Prostate gland (tissue), 2 donors: ENCODE measurements at regions not wholly inside any gene's neighbourhood (a gene's known extent, or its start where the extent isn't known, plus 50 kb on each side); places are given as distances from the start of the nearest gene placed in this dataset.

Experiments used
- DNase-seq: peaks from one replicate; pipeline ENCODE4 v3.0.0-alpha.2; 2019; ENCODE audit warnings: low spot score
- H3K27ac ChIP-seq, 2 donors: fragments of 200-600 bp; sonication (generic); 2 replicates each; pipeline ENCODE4 v1.5.1; 2017 to 2019
- H3K27me3 ChIP-seq: fragments of 200-600 bp; sonication (generic); replicated peaks from 2 replicates; pipeline ENCODE4 v1.5.1; 2019; ENCODE audit not compliant: insufficient read depth
- H3K36me3 ChIP-seq, 2 donors: fragments of 200-600 bp; sonication (generic); 1 replicate in 1 of 2; 2 replicates in 1 of 2; pipeline versions ENCODE4 v1.5.1 to v1.8.1; 2017 to 2019
- H3K4me1 ChIP-seq: fragments of 200-600 bp; sonication (generic); replicated peaks from 2 replicates; pipeline ENCODE4 v1.5.1; 2019
- H3K4me3 ChIP-seq, 2 donors: fragments of 200-600 bp; sonication (generic); 2 replicates each; pipeline ENCODE4 v1.5.1; 2017 to 2019
- H3K9me3 ChIP-seq: fragments of 200-600 bp; sonication (generic); 2 replicates; pipeline ENCODE4 v1.5.1; 2017
- POLR2A ChIP-seq: fragments of 450-650 bp; IDR thresholded peaks from one replicate; pipeline ENCODE4 v1.6.1; 2016; ENCODE audit warnings: antibody characterized with exemption, mild to moderate bottlenecking
- POLR2AphosphoS5 ChIP-seq: sonication (generic); formaldehyde crosslinking; IDR thresholded peaks from one replicate; pipeline ENCODE4 v1.6.1; 2017; ENCODE audit warnings: antibody characterized with exemption
- WGBS: methylation state at CpG from one replicate; pipeline ENCODE4 v1.1.5; 2018; 5-methylcytosine and 5-hydroxymethylcytosine counted together
- intact Hi-C: fragments of 100-400 bp; cut with DNase I; formaldehyde crosslinking; loops from one replicate; pipeline ENCODE4 v1.14.2; 2022
- TF ChIP-seq, protein P1 (sequence below), 4 experiments: fragments of 200-600 bp in 2 of 4; fragments of 450-650 bp in 2 of 4; sonication (generic) in 2 of 4; IDR thresholded peaks; 1 replicate in 3 of 4; 2 replicates in 1 of 4; pipeline ENCODE4 v1.5.1; 2016 to 2019; ENCODE audit warnings: antibody characterized with exemption in 4 of 4, mild to moderate bottlenecking in 2 of 4, moderate library complexity in 2 of 4

DNA sequence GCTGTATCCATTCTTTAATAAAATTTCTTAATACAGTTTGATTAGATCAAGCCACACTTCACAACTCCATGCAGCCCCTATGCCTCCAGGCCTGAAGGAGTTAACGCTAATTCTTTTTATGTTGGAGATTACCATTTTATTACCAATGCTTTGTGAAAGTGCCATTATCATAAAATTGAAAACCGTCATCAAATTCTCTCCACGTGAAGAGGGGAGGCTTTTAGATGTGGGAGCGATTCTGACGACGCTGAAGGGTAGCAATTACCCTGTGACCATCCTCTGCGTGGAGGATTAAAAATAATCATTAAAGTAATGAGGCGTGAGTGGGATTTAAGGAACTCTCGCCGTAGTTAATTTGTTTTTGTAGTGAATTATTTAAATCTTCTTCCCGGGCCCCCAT lies 278.8 kb downstream of the CRLF2 start:
- Histone ChIP-seq H3K27me3 (no peaks in the 10 kb centered on the region), H3K27ac (no peak overlapping the region), H3K9me3 (no peaks in the 10 kb centered on the region), H3K4me1 (no peaks in the 10 kb centered on the region), H3K36me3 (no peaks in the 10 kb centered on the region), H3K4me3 (no peak overlapping the region)
- intact Hi-C loops: no loop called here
- 37% methylated on average over 11 of the region's 11 CpGs for WGBS
- no peak for DNase-seq
- TF ChIP-seq POLR2AphosphoS5: no peak
- no peak for TF ChIP-seq POLR2A
- TF ChIP-seq, protein P1, sequence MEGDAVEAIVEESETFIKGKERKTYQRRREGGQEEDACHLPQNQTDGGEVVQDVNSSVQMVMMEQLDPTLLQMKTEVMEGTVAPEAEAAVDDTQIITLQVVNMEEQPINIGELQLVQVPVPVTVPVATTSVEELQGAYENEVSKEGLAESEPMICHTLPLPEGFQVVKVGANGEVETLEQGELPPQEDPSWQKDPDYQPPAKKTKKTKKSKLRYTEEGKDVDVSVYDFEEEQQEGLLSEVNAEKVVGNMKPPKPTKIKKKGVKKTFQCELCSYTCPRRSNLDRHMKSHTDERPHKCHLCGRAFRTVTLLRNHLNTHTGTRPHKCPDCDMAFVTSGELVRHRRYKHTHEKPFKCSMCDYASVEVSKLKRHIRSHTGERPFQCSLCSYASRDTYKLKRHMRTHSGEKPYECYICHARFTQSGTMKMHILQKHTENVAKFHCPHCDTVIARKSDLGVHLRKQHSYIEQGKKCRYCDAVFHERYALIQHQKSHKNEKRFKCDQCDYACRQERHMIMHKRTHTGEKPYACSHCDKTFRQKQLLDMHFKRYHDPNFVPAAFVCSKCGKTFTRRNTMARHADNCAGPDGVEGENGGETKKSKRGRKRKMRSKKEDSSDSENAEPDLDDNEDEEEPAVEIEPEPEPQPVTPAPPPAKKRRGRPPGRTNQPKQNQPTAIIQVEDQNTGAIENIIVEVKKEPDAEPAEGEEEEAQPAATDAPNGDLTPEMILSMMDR (IDR thresholded peaks at IDR 0.05): no peak

DNA sequence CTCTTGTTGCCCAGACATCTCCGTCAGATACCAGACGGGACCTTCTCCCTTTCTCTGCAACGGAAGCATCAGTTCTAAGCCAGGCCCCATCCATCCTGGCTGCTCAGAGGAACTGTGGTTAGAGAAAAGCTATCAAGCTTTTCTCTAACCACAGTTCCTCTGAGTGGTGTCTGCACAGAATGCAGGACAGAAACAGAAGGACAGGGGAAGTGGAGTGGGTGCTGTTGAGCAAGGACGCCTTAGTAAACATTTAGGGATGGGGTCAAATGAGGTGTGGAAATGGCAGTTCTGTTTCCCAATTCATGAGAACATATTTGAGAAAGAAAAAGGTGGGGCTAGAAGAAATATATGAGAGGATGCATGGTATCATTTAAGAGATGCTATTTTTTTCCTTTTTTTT lies 283.8 kb downstream of the CRLF2 start:
- Histone ChIP-seq H3K4me3 (no peak overlapping the region), H3K9me3 (no peaks in the 10 kb centered on the region), H3K36me3 (no peaks in the 10 kb centered on the region), H3K27me3 (no peaks in the 10 kb centered on the region), H3K4me1 (no peaks in the 10 kb centered on the region), H3K27ac (no peak overlapping the region)
- TF ChIP-seq, protein P1 (IDR thresholded peaks at IDR 0.05): no peak
- no peak for TF ChIP-seq POLR2A
- TF ChIP-seq POLR2AphosphoS5: no peak
- DNase-seq: no peak
- intact Hi-C loops: no loop called here
- WGBS: 80% methylated on average over 4 of the region's 4 CpGs

DNA sequence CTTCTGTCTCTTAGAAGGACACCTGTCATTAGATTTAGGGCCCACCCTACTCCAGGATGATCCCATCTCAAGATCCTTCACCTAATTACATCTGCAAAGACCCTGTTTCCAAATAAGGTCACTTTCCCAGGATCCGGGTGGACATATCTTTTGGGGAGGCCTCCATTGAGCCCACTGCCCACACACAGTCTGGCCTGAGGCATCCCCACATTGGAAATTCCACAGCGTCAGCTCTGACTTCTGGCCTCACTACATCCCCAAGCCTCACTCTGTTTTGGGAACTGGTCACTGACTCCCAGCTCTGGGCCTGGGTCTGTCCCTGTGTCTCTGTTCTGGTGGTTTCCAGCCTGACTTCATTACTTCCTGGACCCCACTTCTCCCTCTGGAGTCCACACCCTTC lies 285.5 kb downstream of the CRLF2 start:
- Histone ChIP-seq H3K4me1 (no peaks in the 10 kb centered on the region), H3K36me3 (no peaks in the 10 kb centered on the region), H3K27ac (no peak overlapping the region), H3K9me3 (no peaks in the 10 kb centered on the region), H3K4me3 (no peak overlapping the region), H3K27me3 (no peaks in the 10 kb centered on the region)
- WGBS: 89% methylated on average over 2 of the region's 2 CpGs
- TF ChIP-seq, protein P1 (IDR thresholded peaks at IDR 0.05): no peak
- no peak for DNase-seq
- intact Hi-C loops: no loop called here

DNA sequence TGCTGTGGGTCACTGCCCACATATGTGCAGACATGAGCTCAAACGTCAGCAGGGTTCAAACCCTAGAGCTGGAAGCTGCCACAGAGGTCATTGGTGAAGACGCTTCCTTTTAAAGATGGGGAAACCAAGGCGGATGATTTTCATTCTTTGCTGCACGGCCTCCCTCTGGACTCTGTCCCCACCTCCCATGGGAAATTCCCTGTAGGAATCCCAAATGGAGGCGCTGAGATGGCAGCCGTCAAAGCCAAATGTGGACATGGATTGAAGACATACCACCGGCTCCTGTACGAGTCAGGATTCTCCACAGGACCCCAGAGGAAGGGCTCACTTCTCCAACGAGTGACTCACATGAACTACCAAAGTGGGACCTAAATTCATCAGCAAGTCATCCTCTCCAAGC lies 286.4 kb downstream of the CRLF2 start:
- Histone ChIP-seq H3K4me3 (no peak overlapping the region), H3K9me3 (no peaks in the 10 kb centered on the region), H3K27ac (no peak overlapping the region), H3K36me3 (no peaks in the 10 kb centered on the region), H3K27me3 (no peaks in the 10 kb centered on the region), H3K4me1 (no peaks in the 10 kb centered on the region)
- intact Hi-C loops: no loop called here
- no peak for TF ChIP-seq POLR2AphosphoS5
- TF ChIP-seq, protein P1 (IDR thresholded peaks at IDR 0.05): no peak
- TF ChIP-seq POLR2A: no peak
- DNase-seq: no peak
- 89% methylated on average over 9 of the region's 9 CpGs for WGBS

DNA sequence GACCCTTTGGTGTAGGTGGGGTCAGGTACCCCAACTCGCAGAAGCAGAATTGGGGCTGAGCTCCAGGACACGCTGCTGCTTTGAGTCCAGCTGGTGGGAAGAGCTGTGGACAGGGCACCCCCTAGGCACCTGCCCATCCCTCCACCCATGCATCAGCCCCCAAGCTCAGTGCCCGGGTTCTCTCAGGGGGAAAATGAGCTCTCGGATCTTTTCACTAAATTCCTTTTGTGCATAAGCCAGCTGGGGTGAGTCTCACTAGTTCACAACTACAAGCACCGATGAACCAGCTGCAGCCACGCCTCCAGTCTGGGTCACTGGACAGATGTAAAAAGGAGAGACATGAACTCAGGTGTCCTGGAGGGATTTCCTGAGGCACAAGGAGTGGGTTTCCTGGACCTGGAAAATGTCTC lies 286.8 kb downstream of the CRLF2 start:
- no peaks in the 10 kb centered on the region for H3K9me3 ChIP-seq
- no peak for DNase-seq

More for the DNA sequence above, 286.8 kb downstream of the CRLF2 start:
- Histone ChIP-seq H3K4me3 (no peak overlapping the region), H3K36me3 (no peaks in the 10 kb centered on the region), H3K27ac (no peak overlapping the region), H3K4me1 (no peaks in the 10 kb centered on the region), H3K27me3 (no peaks in the 10 kb centered on the region)
- 87% methylated on average over 6 of the region's 6 CpGs for WGBS
- TF ChIP-seq, protein P1 (IDR thresholded peaks at IDR 0.05): no peak
- TF ChIP-seq POLR2AphosphoS5 (no peak), POLR2A (no peak)
- intact Hi-C loops: no loop called here
